WTC11 (cell line): ENCODE measurements at regions not wholly inside any gene's neighbourhood (a gene's known extent, or its start where the extent isn't known, plus 50 kb on each side); places are given as distances from the start of the nearest gene placed in this dataset.

ENCODE experiments used
- CTCF ChIP-seq: fragments of 200-600 bp; IDR thresholded peaks from 2 replicates; pipeline ENCODE4 v1.8.0; 2022; ENCODE audit warnings: antibody characterized with exemption
- ZNF416 ChIP-seq: fragments of 250-450 bp; sonication (Bioruptor Pico); IDR thresholded peaks from 2 replicates; pipeline ENCODE4 v1.9.0; 2021; ENCODE audit warnings: mild to moderate bottlenecking, inconsistent platforms
- ZSCAN18 ChIP-seq: fragments of 250-450 bp; sonication (Bioruptor Pico); IDR thresholded peaks from 2 replicates; pipeline ENCODE4 v2.1.2; 2022; ENCODE audit warnings: mild to moderate bottlenecking, moderate library complexity

GRCh38 chr5:93674866-93675459 is 66.4 kb downstream of the POU5F2 start:
- TF ChIP-seq ZNF416 (CRISPR knock-in tag) (no peak), CTCF (no peak), ZSCAN18 (CRISPR knock-in tag) (no peak)
